ENCODE measurements at regions not wholly inside any gene's neighbourhood (a gene's known extent, or its start where the extent isn't known, plus 50 kb on each side); places are given as distances from the start of the nearest gene placed in this dataset.
"Not testable (repeated sequence)": the region's sequence is repeated elsewhere in the genome, so short reads cannot be mapped to it uniquely, and the experiment has no call there.

DNA sequence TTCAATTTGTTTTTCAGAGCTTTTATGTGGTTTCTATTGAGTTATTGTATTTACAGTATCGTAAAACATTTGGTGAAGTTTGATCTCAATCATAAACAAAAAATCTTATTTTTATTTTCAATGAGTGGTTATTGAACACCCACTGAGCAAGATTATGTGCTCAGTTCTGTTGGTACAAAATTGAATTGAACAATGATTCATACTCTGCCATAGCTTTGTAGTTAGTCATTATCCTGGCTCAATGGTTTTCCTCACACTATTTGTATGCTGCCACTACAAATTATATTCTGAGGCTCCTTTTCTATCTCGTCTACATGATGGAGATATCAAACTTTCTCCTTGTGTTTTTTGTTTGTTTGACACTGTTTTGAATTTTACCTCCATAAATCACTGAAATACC, 829.5 kb downstream of the NAP1L3 start:
- H2AK5ac ChIP-seq (ENCODE audit: low read depth, low read length); H3K4me2 ChIP-seq (ENCODE audit: insufficient read depth in 1 of 2, low read depth in 2 of 2, low read length in 2 of 2); H3K27ac ChIP-seq (ENCODE audit: low read depth, low read length); H3K27me3 ChIP-seq (replicated peaks in 1 of 4; ENCODE audit: control insufficient read depth in 3 of 4, extremely low read depth in 1 of 4, insufficient read depth in 3 of 4, low read length in 3 of 4); H3K36me3 ChIP-seq (ENCODE audit: control insufficient read depth in 2 of 4, insufficient read depth in 4 of 4, low read length in 3 of 4); H3K23me2 ChIP-seq (ENCODE audit: low read depth, low read length); H2BK15ac ChIP-seq (ENCODE audit: low read length); H3K56ac ChIP-seq (replicated peaks; ENCODE audit: insufficient read length, low read depth, low read length); H2BK12ac ChIP-seq (ENCODE audit: low read depth, low read length); H3K4me3 ChIP-seq (ENCODE audit: extremely low read depth in 1 of 4, insufficient read depth in 2 of 4, low read depth in 3 of 4, low read length in 4 of 4); H4K91ac ChIP-seq (replicated peaks; ENCODE audit: insufficient read length, low read length); H3K23ac ChIP-seq (ENCODE audit: insufficient read length); H3K9me3 ChIP-seq (ENCODE audit: insufficient read depth in 2 of 2, low read depth in 1 of 2, low read length in 1 of 2); H2BK120ac ChIP-seq (replicated peaks; ENCODE audit: low read depth, low read length); H3K14ac ChIP-seq (ENCODE audit: insufficient read length); POLR2A ChIA-PET (ENCODE audit: partially characterized antibody); H2AFZ ChIP-seq (ENCODE audit: low read length); H4K20me1 ChIP-seq (replicated peaks in 1 of 2; ENCODE audit: control insufficient read depth in 1 of 2, insufficient read depth in 2 of 2, low read length in 2 of 2); H3K18ac ChIP-seq (ENCODE audit: extremely low read depth, low read length); H2BK5ac ChIP-seq (ENCODE audit: low read depth, low read length); DNase-seq (ENCODE audit: low read depth in 1 of 2, low spot score in 2 of 2); FAIRE-seq; H4K8ac ChIP-seq (ENCODE audit: extremely low read depth, insufficient read depth, low read length); H3K79me2 ChIP-seq (ENCODE audit: control insufficient read depth in 1 of 2, insufficient read depth in 2 of 2, low read length in 2 of 2); H4K5ac ChIP-seq (ENCODE audit: insufficient read length, low read depth, low read length); H2BK20ac ChIP-seq (ENCODE audit: low read length); H3K4ac ChIP-seq (replicated peaks; ENCODE audit: insufficient read length, low read depth, low read length); H3K79me1 ChIP-seq (ENCODE audit: low read depth, low read length); H3K9ac ChIP-seq (replicated peaks in 1 of 4; ENCODE audit: extremely low read depth in 1 of 4, low read depth in 3 of 4, low read length in 3 of 4); H3K4me1 ChIP-seq (replicated peaks in 1 of 4; ENCODE audit: control insufficient read depth in 3 of 4, insufficient read depth in 4 of 4, low read length in 3 of 4): not testable (repeated sequence)
- CTCF ChIA-PET (ENCODE audit: partially characterized antibody) = interaction anchor here (0.6 kb wide), 1 partner anchor 463 kb away, joined by 3 read pairs; no protein-coding TSS in a partner anchor
- 100% methylated on average over 1 of the region's 2 CpGs; no CpG with 5 or more reads in 1 of the 2 experiments for WGBS, 2 experiments (ENCODE audit: extremely low coverage in 1 of 2, insufficient coverage in 1 of 2, insufficient read length in 1 of 2, insufficient replicate concordance in 2 of 2, low coverage in 1 of 2, low lambda C conversion rate in 2 of 2, missing lambda C conversion rate in 1 of 2)

DNA sequence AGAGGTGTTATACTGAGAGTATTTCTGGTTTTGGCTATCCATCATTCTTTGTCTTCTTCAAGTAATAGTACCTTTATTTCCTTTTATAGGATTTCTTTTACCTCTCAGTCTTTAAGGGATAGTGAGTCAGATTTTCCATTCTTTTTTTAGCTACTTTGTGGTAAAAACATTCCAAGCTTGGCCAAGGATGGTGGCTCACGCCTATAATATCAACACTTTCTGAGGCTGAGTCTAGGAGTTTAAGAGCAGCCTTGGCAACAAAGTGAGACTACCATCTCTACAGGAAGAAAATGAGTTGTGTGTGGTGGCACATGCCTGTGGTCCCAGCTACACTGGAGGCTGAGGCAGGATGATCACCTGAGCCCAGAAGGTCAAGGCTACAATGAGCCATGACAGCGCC, 840.6 kb downstream of the NAP1L3 start:
- 100% methylated on average over 2 of the region's 2 CpGs; no CpG with 5 or more reads in 1 of the 2 experiments for WGBS, 2 experiments (ENCODE audit: extremely low coverage in 1 of 2, insufficient coverage in 1 of 2, insufficient read length in 1 of 2, insufficient replicate concordance in 2 of 2, low coverage in 1 of 2, low lambda C conversion rate in 2 of 2, missing lambda C conversion rate in 1 of 2)
- FAIRE-seq = not testable (repeated sequence)

More for the DNA sequence above, 840.6 kb downstream of the NAP1L3 start:
- H3K4me3 ChIP-seq (ENCODE audit: extremely low read depth in 1 of 4, insufficient read depth in 2 of 4, low read depth in 3 of 4, low read length in 4 of 4); H2BK12ac ChIP-seq (ENCODE audit: low read depth, low read length); H3K23me2 ChIP-seq (ENCODE audit: low read depth, low read length); CTCF ChIA-PET (ENCODE audit: partially characterized antibody); POLR2A ChIA-PET (ENCODE audit: partially characterized antibody); H3K4ac ChIP-seq (replicated peaks; ENCODE audit: insufficient read length, low read depth, low read length); H3K14ac ChIP-seq (ENCODE audit: insufficient read length); H3K4me1 ChIP-seq (replicated peaks in 1 of 4; ENCODE audit: control insufficient read depth in 3 of 4, insufficient read depth in 4 of 4, low read length in 3 of 4); H3K79me1 ChIP-seq (ENCODE audit: low read depth, low read length); H3K18ac ChIP-seq (ENCODE audit: extremely low read depth, low read length); H3K56ac ChIP-seq (replicated peaks; ENCODE audit: insufficient read length, low read depth, low read length); DNase-seq (ENCODE audit: low read depth in 1 of 2, low spot score in 2 of 2); H3K4me2 ChIP-seq (ENCODE audit: insufficient read depth in 1 of 2, low read depth in 2 of 2, low read length in 2 of 2); H2BK15ac ChIP-seq (ENCODE audit: low read length); H3K36me3 ChIP-seq (ENCODE audit: control insufficient read depth in 2 of 4, insufficient read depth in 4 of 4, low read length in 3 of 4); H3K27me3 ChIP-seq (replicated peaks in 1 of 4; ENCODE audit: control insufficient read depth in 3 of 4, extremely low read depth in 1 of 4, insufficient read depth in 3 of 4, low read length in 3 of 4); H4K8ac ChIP-seq (ENCODE audit: extremely low read depth, insufficient read depth, low read length); H2BK20ac ChIP-seq (ENCODE audit: low read length); H3K79me2 ChIP-seq (ENCODE audit: control insufficient read depth in 1 of 2, insufficient read depth in 2 of 2, low read length in 2 of 2); H3K27ac ChIP-seq (ENCODE audit: low read depth, low read length); H4K5ac ChIP-seq (ENCODE audit: insufficient read length, low read depth, low read length); H2BK120ac ChIP-seq (replicated peaks; ENCODE audit: low read depth, low read length); H4K91ac ChIP-seq (replicated peaks; ENCODE audit: insufficient read length, low read length); H3K9me3 ChIP-seq (ENCODE audit: insufficient read depth in 2 of 2, low read depth in 1 of 2, low read length in 1 of 2); H2AK5ac ChIP-seq (ENCODE audit: low read depth, low read length); H4K20me1 ChIP-seq (replicated peaks in 1 of 2; ENCODE audit: control insufficient read depth in 1 of 2, insufficient read depth in 2 of 2, low read length in 2 of 2); H3K23ac ChIP-seq (ENCODE audit: insufficient read length); H2AFZ ChIP-seq (ENCODE audit: low read length); H3K9ac ChIP-seq (replicated peaks in 1 of 4; ENCODE audit: extremely low read depth in 1 of 4, low read depth in 3 of 4, low read length in 3 of 4); H2BK5ac ChIP-seq (ENCODE audit: low read depth, low read length): not testable (repeated sequence)
